ENCODE measurements at regions not wholly inside any gene's neighbourhood (a gene's known extent, or its start where the extent isn't known, plus 50 kb on each side); places are given as distances from the start of the nearest gene placed in this dataset.

GRCh38 chr10:43737003-43737402, 88.3 kb upstream of the ZNF32 start:
- no peak for TF ChIP-seq CTCF (IDR thresholded peaks at IDR 0.05; ENCODE audit: insufficient read depth, low read depth, low read length, missing control alignments)
- DNase-seq (ENCODE audit: low read depth): no peak
- H3K4me3 ChIP-seq (ENCODE audit: low read depth, low read length): no peak overlapping the region

- H3K4me3 ChIP-seq (ENCODE audit: low read depth, low read length): no peak overlapping the region
- TF ChIP-seq CTCF (IDR thresholded peaks at IDR 0.05; ENCODE audit: insufficient read depth, low read depth, low read length, missing control alignments): no peak
- no peak for DNase-seq (ENCODE audit: low read depth)
Measured at GRCh38 chr10:43735907-43736306, 87.2 kb upstream of the ZNF32 start.

- no peak for DNase-seq (ENCODE audit: low read depth)
- H3K4me3 ChIP-seq (ENCODE audit: low read depth, low read length): no peak overlapping the region
- no peak for TF ChIP-seq CTCF (IDR thresholded peaks at IDR 0.05; ENCODE audit: insufficient read depth, low read depth, low read length, missing control alignments)
Measured at GRCh38 chr10:43734716-43735115, 86.0 kb upstream of the ZNF32 start.

DNA sequence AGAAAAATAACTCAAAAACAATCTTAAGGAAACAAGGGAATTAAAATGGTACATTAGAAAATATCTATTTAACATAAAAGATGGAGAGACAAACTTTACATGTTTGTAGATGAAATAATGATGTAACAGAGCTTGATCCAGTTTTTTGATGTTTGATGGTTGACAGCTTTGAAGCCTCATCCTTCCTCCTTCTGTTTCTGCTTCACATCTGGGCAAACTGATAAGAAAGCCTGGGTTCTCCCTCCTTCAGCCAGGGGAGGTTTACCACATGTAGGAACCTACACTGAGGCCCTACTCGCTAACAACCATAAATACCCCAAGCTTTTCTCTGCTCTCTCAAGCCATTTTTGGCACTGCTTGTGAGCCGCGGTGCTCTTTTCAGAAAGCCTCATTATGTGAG, 82.8 kb upstream of the ZNF32 start:
- H3K4me3 ChIP-seq (ENCODE audit: low read depth, low read length): no peak overlapping the region
- no peak for TF ChIP-seq CTCF (IDR thresholded peaks at IDR 0.05; ENCODE audit: insufficient read depth, low read depth, low read length, missing control alignments)
- no peak for DNase-seq (ENCODE audit: low read depth)

DNA sequence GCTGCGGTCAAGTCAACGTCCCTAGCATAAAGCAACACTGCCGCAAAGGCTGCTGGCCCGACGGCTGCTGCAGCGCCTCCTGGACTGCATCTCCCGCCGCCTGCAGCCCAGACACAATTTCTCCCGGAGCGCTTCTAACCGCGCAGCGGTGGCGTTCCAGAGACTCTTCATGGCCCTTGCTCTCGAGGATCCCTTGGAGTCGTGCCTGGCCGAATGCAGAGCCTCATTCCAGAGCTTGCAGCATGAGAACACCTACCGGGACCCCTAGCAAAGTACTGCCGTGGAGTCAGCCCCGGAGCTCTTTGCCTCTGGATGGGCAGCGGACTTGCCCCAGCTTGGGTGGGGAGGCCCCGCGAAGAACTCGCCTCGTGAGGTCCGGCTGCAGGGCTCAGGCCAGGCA, 79.7 kb upstream of the ZNF32 start:
- DNase-seq (ENCODE audit: low read depth): no peak
- H3K4me3 ChIP-seq (ENCODE audit: low read depth, low read length): no peak overlapping the region
- TF ChIP-seq CTCF (IDR thresholded peaks at IDR 0.05; ENCODE audit: insufficient read depth, low read depth, low read length, missing control alignments): no peak

- DNase-seq (ENCODE audit: low read depth): no peak
- no peak for TF ChIP-seq CTCF (IDR thresholded peaks at IDR 0.05; ENCODE audit: insufficient read depth, low read depth, low read length, missing control alignments)
- H3K4me3 ChIP-seq (ENCODE audit: low read depth, low read length): no peak overlapping the region
Measured at GRCh38 chr10:43727935-43728334, 79.3 kb upstream of the ZNF32 start.

GRCh38 chr10:43715334-43715733, 66.7 kb upstream of the ZNF32 start:
- no peak for DNase-seq (ENCODE audit: low read depth)
- TF ChIP-seq CTCF (IDR thresholded peaks at IDR 0.05; ENCODE audit: insufficient read depth, low read depth, low read length, missing control alignments): no peak
- no peak overlapping the region for H3K4me3 ChIP-seq (ENCODE audit: low read depth, low read length)

All from GM12865 (cell line).